ENCODE measurements at regions not wholly inside any gene's neighbourhood (a gene's known extent, or its start where the extent isn't known, plus 50 kb on each side); places are given as distances from the start of the nearest gene placed in this dataset.

- DNase-seq (ENCODE audit: low read depth, low spot score), result no peak
- TF ChIP-seq CTCF (conservative IDR thresholded peaks at IDR 0.05), result no peak
- no peak overlapping the region for H3K27ac Mint-ChIP-seq (ENCODE audit: unreplicated experiment)
- H3K27me3 Mint-ChIP-seq (ENCODE audit: low read depth), result no peaks in the 10 kb centered on the region
- H3K36me3 Mint-ChIP-seq (ENCODE audit: low read depth), result no peaks in the 10 kb centered on the region
- peaks cover 4% of the 10 kb centered on the region for H3K9me3 Mint-ChIP-seq
- H3K4me1 Mint-ChIP-seq, result no peaks in the 10 kb centered on the region
- H3K4me3 Mint-ChIP-seq, result no peak overlapping the region
Observed at GRCh38 chr1:82896036-82896435, 1095.3 kb downstream of the ADGRL2 start.

- Mint-ChIP-seq H3K4me1 (no peaks in the 10 kb centered on the region), H3K27me3 (ENCODE audit: low read depth) (no peaks in the 10 kb centered on the region), H3K9me3 (peaks cover 4% of the 10 kb centered on the region), H3K4me3 (no peak overlapping the region), H3K36me3 (ENCODE audit: low read depth) (no peaks in the 10 kb centered on the region), H3K27ac (ENCODE audit: unreplicated experiment) (no peak overlapping the region)
- DNase-seq (ENCODE audit: low read depth, low spot score), result no peak
- no peak for TF ChIP-seq CTCF (conservative IDR thresholded peaks at IDR 0.05)
Observed at GRCh38 chr1:82894635-82895034, 1093.9 kb downstream of the ADGRL2 start.

- TF ChIP-seq CTCF (conservative IDR thresholded peaks at IDR 0.05), result no peak
- H3K4me1 Mint-ChIP-seq, result no peaks in the 10 kb centered on the region
- H3K27me3 Mint-ChIP-seq (ENCODE audit: low read depth), result no peaks in the 10 kb centered on the region
- H3K4me3 Mint-ChIP-seq, result no peak overlapping the region
- peaks cover 4% of the 10 kb centered on the region for H3K9me3 Mint-ChIP-seq
- no peak for DNase-seq (ENCODE audit: low read depth, low spot score)
- no peak overlapping the region for H3K27ac Mint-ChIP-seq (ENCODE audit: unreplicated experiment)
- H3K36me3 Mint-ChIP-seq (ENCODE audit: low read depth), result no peaks in the 10 kb centered on the region
Observed at GRCh38 chr1:82893712-82894470, 1093.2 kb downstream of the ADGRL2 start.

GRCh38 chr1:82880506-82880905 lies 1079.8 kb downstream of the ADGRL2 start:
- peaks cover 2% of the 10 kb centered on the region for H3K9me3 Mint-ChIP-seq
- no peaks in the 10 kb centered on the region for H3K4me1 Mint-ChIP-seq
- no peak overlapping the region for H3K4me3 Mint-ChIP-seq
- no peaks in the 10 kb centered on the region for H3K36me3 Mint-ChIP-seq (ENCODE audit: low read depth)
- TF ChIP-seq CTCF (conservative IDR thresholded peaks at IDR 0.05), result no peak
- DNase-seq (ENCODE audit: low read depth, low spot score), result no peak
- no peak overlapping the region for H3K27ac Mint-ChIP-seq (ENCODE audit: unreplicated experiment)
- H3K27me3 Mint-ChIP-seq (ENCODE audit: low read depth), result no peaks in the 10 kb centered on the region

GRCh38 chr1:82879701-82880305 lies 1079.1 kb downstream of the ADGRL2 start:
- Mint-ChIP-seq H3K36me3 (ENCODE audit: low read depth) (no peaks in the 10 kb centered on the region), H3K27ac (ENCODE audit: unreplicated experiment) (no peak overlapping the region), H3K4me3 (no peak overlapping the region), H3K27me3 (ENCODE audit: low read depth) (no peaks in the 10 kb centered on the region), H3K4me1 (no peaks in the 10 kb centered on the region), H3K9me3 (peaks cover 2% of the 10 kb centered on the region)
- DNase-seq (ENCODE audit: low read depth, low spot score), result no peak
- TF ChIP-seq CTCF (conservative IDR thresholded peaks at IDR 0.05), result no peak
